ENCODE measurements at regions not wholly inside any gene's neighbourhood (a gene's known extent, or its start where the extent isn't known, plus 50 kb on each side); places are given as distances from the start of the nearest gene placed in this dataset.
"Not testable (repeated sequence)": the region's sequence is repeated elsewhere in the genome, so short reads cannot be mapped to it uniquely, and the experiment has no call there.

DNA sequence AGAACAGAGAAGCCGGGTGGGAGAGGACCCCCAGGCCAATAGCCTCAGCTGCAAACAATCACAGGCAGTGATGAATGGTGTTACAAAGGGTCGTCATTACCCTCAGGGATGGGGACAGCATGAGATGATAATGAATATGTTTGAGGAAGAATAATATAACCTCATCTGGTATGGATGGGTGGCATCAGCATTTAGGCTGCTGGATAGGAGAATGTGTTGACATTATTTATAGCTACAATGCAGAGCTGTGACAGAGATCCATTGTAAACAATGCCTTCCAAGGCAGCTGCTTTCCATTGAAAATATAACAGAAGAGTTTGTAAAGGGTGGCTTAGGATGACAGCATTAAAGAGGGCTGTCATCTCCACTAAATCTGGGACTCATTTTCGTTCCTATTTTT, 365.5 kb downstream of the KCNN2 start:
- Histone ChIP-seq H3K4me1 (no peaks in the 10 kb centered on the region), H3K4me3 (ENCODE audit: low read depth, low read length) (no peak overlapping the region), H3K27me3 (no peaks in the 10 kb centered on the region), H3K9me3 (no peaks in the 10 kb centered on the region; the same call in 1 of the 2 replicates), H3K36me3 (no peaks in the 10 kb centered on the region)
- DNase-seq = no peak
- TF ChIP-seq, protein P1, sequence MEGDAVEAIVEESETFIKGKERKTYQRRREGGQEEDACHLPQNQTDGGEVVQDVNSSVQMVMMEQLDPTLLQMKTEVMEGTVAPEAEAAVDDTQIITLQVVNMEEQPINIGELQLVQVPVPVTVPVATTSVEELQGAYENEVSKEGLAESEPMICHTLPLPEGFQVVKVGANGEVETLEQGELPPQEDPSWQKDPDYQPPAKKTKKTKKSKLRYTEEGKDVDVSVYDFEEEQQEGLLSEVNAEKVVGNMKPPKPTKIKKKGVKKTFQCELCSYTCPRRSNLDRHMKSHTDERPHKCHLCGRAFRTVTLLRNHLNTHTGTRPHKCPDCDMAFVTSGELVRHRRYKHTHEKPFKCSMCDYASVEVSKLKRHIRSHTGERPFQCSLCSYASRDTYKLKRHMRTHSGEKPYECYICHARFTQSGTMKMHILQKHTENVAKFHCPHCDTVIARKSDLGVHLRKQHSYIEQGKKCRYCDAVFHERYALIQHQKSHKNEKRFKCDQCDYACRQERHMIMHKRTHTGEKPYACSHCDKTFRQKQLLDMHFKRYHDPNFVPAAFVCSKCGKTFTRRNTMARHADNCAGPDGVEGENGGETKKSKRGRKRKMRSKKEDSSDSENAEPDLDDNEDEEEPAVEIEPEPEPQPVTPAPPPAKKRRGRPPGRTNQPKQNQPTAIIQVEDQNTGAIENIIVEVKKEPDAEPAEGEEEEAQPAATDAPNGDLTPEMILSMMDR (IDR thresholded peaks at IDR 0.05; ENCODE audit: low read depth, low read length) = no peak

- TF ChIP-seq, protein P1 (IDR thresholded peaks at IDR 0.05; ENCODE audit: low read depth, low read length) = no peak
- no peaks in the 10 kb centered on the region for H3K36me3 ChIP-seq
- H3K27me3 ChIP-seq = no peaks in the 10 kb centered on the region
- H3K4me3 ChIP-seq (ENCODE audit: low read depth, low read length) = no peak overlapping the region
- DNase-seq = no peak
- H3K4me1 ChIP-seq = no peaks in the 10 kb centered on the region
- H3K9me3 ChIP-seq = no peaks in the 10 kb centered on the region; the same call in 1 of the 2 replicates
These were observed 364.3 kb downstream of the KCNN2 start for GRCh38 chr5:114726131-114726530.

- no peaks in the 10 kb centered on the region for H3K9me3 ChIP-seq
These were observed 357.4 kb downstream of the KCNN2 start for GRCh38 chr5:114719268-114719667.

DNA sequence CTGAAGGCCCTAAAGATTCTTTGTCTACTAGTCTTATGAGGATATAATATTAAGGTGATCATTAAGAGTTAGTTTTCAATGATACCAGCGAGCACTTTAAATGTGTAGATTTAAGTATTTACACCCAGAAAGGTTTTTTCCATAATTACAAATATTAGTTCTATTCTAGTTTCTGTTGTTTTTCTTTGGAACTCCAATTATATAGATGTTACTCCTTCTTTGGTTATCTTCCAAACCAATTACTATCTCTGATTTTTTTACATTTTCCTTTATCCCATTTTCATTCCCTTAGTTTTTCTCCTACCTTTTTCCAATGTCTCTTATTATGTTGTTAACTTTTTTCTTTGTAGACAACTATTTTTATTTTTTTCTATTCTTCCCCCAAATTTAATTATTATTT, 355.1 kb downstream of the KCNN2 start:
- no peaks in the 10 kb centered on the region for H3K9me3 ChIP-seq
- H3K4me1 ChIP-seq = no peaks in the 10 kb centered on the region
- TF ChIP-seq, protein P1 (IDR thresholded peaks at IDR 0.05; ENCODE audit: low read depth, low read length) = no peak

More at GRCh38 chr5:114719268-114719667, 357.4 kb downstream of the KCNN2 start:
- DNase-seq = no peak
- TF ChIP-seq, protein P1 (IDR thresholded peaks at IDR 0.05; ENCODE audit: low read depth, low read length) = no peak
- H3K27me3 ChIP-seq = no peaks in the 10 kb centered on the region
- H3K36me3 ChIP-seq = no peaks in the 10 kb centered on the region
- no peaks in the 10 kb centered on the region for H3K4me1 ChIP-seq
- no peak overlapping the region for H3K4me3 ChIP-seq (ENCODE audit: low read depth, low read length)

GRCh38 chr5:114704225-114704893, 342.5 kb downstream of the KCNN2 start:
- H3K4me1 ChIP-seq; H3K9me3 ChIP-seq; DNase-seq; H3K4me3 ChIP-seq (ENCODE audit: low read depth, low read length); H3K27me3 ChIP-seq; H3K36me3 ChIP-seq: not testable (repeated sequence)

More for the DNA sequence above, 355.1 kb downstream of the KCNN2 start:
- no peaks in the 10 kb centered on the region for H3K27me3 ChIP-seq
- DNase-seq = no peak
- no peak overlapping the region for H3K4me3 ChIP-seq (ENCODE audit: low read depth, low read length)
- H3K36me3 ChIP-seq = no peaks in the 10 kb centered on the region

DNA sequence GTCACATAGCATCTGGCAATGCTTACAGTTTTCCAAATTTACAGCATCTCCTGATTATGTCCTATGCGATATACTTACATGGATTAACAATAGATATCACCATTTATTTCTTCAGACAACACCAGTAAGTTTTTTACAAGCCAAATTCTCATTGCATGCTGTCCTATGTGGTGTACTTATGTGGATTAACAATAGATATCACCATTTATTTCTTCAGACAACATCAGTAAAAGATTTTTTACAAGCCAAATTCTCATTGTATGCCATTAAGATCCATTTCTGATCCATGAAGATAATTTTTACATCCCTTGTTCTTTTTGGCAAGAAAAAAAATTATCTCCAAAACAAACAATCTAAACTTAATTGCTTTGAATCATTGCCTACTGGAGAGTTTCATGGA, 340.9 kb downstream of the KCNN2 start:
- DNase-seq = no peak
- no peak overlapping the region for H3K4me3 ChIP-seq (ENCODE audit: low read depth, low read length)
- TF ChIP-seq, protein P1 (IDR thresholded peaks at IDR 0.05; ENCODE audit: low read depth, low read length) = no peak
- no peaks in the 10 kb centered on the region for H3K4me1 ChIP-seq
- H3K9me3 ChIP-seq = no peaks in the 10 kb centered on the region
- H3K36me3 ChIP-seq = no peaks in the 10 kb centered on the region
- H3K27me3 ChIP-seq = no peaks in the 10 kb centered on the region

Measured in BE2C (cell line).